ENCODE measurements at regions not wholly inside any gene's neighbourhood (a gene's known extent, or its start where the extent isn't known, plus 50 kb on each side); places are given as distances from the start of the nearest gene placed in this dataset.
"Not testable (repeated sequence)": the region's sequence is repeated elsewhere in the genome, so short reads cannot be mapped to it uniquely, and the experiment has no call there.

DNA sequence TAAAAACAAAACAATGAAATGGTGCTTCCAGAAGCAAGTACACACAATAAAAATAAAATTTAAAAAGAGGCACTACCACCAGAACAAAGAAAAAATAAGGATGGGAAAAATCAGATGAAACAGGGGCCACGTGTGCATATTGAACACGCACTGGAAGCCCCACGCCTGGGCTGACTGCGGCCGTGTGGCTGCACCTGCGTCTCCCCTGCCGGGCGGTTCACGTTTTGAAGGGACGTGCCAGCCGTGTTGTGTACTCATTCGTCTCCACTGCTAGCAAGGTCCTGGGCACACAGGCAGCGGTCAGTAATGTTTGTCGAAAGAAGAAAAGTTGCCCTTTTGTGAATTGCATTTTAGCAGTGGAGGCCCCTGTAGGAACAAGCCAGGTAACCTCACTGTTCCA, 255.9 kb upstream of the RNF32 start:
- no peak for DNase-seq (ENCODE audit: low spot score)

DNA sequence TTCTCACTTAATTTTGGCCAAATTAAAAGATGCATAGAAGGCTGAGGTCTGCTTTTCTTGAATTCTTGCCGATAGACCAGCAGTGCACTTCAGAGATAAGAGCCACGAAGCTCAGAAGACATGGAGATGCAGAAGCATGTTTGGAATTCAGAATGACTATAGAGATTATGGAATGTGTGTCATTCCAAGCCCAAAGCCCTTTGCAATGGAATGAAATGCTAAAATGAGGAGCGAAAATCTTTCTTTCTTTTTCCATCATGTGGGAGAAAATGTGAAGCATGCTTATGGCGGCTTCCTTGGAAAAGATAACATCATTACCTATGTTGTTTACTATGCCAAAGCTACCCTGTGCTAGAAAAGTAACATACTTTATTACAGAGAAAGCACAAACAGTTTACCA, 257.0 kb upstream of the RNF32 start:
- DNase-seq (ENCODE audit: low spot score) = no peak

DNA sequence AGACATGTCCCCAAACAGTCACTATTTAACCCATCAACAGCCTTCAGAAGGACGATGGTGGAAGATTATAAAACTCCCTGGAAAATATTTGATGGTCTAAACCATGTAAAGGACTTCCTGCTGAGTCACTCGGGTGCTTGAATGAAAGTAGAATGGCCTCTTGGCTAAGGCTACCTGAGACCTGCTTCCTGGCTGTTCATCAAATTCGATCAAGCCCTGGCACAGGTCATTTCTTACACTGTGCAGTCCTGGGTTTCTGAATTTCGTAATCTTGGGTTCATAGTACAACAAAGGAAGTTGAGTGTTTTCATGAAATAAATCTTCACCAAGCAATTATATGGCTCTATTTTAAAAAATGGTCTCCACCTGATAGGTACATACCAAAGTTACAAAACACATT, 260.3 kb upstream of the RNF32 start:
- no peak for DNase-seq (ENCODE audit: low spot score)

DNA sequence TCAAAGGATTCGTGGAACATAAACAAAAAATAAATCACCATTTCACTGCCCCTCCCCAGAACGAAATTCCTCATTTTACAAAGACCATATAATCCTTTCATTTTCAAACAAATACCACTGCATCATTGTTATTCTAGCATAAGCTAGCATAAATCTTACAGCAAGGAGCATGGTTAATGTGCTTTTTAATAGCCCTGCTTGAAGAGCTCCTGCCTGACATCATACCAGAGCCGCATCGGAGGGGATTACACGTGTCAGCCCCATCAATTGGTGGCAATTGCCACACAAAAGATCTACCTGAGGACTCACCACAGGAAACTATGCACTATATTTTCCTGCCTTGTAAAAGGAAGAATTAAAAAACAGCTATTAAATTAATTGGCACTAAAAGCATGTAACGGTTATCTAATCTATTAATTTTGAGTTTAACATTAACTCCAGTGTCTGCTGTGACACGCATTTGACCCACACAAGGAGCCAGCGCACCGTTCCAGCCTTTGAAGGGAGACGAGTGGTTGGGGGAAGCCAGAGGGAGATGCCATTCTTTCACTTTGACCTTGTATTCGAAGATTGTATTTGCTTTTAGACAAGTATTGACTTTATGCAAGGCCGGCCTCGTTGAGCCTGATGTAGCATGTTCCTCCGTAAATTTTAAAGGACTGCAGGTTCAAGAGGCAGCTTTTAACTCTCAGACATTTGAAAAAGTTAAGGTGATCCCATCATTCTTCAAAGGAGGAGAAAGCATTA, 261.1 kb upstream of the RNF32 start:
- no peak for DNase-seq (ENCODE audit: low spot score)

DNA sequence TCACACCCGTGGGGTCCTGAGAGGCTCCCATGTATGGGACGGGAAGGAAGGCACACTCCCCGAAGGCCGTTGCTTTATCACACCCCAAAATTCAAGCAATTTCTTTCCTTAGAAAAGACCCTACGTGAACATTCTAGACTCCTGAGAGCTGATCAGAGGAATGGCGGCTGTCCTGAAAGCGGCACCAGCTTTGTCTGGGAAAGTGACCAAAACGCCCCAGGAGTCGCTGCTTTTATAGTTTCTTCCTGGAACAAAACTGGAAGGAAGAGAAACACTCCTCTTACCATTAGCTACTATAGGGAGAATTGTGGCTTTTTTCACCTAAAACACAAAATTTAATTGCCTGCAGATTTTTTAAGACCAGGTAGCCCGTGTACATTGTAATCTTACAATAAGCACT, 261.8 kb upstream of the RNF32 start:
- DNase-seq (ENCODE audit: low spot score) = no peak

DNA sequence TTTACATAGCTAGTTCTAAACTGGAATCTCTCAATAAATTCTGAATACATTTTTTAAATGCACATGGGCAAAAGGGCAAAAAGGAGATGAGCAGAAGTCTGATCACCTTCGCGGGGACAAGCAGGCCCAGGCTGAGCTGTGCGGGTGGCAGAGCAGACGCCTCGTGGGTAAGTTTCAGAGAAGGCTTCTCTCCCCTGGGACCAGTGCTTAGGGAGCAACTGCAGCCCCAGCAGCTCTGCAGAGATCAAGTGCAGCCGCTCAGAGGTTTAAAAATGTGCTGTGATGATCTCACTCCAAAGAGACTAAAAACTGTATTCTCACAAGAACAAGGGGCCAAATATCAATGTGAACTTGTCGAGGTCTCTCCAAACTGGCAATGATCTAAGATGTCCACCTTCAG, 264.3 kb upstream of the RNF32 start:
- DNase-seq (ENCODE audit: low spot score) = no peak

DNA sequence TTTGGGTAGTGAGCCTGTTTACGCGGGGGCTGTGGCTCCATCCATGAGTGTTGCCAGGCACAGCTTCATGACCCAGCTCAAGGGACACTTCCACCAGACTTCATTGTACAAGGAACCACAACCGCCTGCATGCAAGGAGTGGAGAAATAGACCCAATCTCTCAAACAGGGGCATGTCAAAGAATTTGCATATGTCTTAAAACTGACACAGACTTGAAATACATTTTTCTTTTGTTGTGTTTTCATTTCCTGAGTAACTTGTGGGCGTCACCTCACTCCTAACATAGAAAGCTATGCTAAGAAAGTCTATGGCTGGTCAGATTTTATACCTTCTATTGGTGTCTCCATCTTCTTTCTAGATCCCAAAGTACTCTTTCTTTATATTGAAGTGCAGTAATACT, 266.2 kb upstream of the RNF32 start:
- DNase-seq (ENCODE audit: low spot score) = no peak

DNA sequence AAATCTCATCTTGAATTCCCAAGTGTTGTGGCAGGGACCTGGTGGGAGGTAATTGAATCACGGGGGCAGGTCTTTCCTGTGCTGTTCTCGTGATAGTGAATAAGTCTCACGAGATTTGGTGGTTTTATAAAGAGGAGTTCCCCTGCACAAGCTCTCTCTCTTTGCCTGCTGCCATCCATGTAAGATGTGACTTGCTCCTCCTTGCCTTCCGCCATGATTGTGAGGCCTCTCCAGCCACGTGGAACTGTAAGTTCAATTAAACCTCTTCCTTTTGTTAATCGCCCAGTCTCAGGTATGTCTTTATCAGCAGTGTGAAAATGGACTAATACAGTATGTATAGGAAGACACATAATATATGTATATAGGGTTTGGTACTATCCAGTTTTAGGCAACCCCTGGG, 270.6 kb upstream of the RNF32 start:
- not testable (repeated sequence) for DNase-seq (ENCODE audit: low spot score)

DNA sequence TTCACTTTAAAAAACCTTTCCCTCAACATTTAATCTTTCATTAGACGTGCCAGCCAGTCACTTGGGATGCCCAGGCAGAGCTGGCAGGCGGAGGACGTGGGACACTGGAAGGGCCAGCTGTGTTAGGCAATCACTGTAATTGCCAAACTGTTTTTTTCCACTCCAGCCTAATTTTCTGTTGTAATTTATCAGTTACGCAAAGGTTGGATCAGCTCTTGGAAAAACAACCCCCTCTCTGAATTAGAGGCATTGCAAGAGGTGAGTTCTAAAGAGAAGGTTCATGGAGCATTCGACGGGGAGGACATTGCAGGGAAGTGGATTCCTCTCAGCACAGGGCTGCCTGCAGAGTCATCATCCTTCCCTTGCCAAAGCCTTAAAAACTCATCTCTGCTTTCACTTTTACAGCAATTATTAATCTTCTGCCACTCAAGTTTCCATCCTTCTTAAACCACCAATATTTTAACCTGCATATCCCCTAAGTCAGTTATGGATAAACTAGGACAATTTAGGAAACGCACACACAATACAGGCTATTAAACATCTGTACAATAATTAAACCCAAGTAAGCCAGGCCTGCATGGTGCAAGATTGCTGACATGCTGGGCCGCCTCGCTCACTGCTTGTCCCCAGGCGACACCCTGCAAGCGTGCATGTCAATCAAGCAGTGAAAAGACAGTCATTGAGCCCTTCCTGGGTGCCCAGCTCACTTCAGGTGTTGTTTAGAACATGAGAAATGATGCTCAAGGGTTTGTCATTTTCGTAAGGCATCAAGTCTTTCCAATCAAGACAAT, 272.3 kb upstream of the RNF32 start:
- DNase-seq (ENCODE audit: low spot score) = no peak

DNA sequence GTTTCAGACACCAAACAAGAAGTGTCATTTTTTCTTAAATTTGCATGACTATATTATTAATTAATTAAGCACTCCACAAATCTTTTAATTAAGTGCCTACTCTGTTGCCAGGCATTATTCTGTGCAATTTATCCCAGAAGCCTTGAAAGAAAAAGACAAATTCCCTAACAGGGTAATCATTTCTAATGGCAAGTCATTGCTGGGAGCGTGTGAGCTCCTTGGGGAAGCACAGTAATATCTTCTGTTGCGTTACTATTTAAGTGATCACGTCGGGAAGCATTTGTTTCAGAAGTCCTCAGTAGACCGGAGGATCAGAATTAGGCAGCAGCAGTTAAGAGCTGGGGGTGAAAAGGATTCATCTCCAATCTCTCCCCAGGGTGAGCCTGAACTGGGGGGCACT, 276.8 kb upstream of the RNF32 start:
- no peak for DNase-seq (ENCODE audit: low spot score)

DNA sequence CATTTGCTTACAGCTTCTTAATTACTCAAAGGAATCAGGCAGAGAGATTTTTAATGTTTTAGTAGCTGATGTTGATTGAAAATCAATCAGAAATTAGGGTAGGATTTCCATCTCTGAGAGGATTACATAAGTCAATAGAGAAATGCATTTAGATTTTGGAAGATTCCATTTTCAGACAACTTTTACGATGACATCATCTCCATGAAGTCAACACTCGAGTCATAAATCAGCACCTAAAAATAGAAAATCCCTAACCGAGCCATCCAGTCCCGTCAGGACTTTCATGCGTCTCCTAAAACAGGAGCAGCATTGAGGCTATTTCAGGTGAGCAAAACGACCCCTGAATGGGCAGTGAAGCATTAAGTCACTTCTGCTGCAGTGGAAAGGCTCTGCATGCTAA, 279.7 kb upstream of the RNF32 start:
- no peak for DNase-seq (ENCODE audit: low spot score)

DNA sequence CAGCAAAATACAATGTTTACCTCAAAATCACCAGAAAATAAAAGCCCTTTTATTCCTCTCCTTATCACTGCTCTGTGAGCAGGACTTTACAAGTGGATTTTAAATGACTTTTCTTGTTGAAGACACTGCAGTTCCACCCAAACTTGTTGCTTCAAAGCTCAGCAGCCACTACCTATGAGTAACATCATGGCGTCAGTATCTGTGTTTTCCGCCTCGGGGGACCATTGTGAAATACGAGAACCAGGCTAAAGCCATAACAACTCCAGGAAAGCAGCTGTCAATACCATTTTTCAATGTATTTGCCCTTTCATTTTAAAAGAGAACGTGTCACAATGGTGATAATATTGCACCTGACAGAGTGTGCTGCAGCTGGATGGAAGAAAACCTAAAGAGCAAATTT, 284.0 kb upstream of the RNF32 start:
- no peak for DNase-seq (ENCODE audit: low spot score)

DNA sequence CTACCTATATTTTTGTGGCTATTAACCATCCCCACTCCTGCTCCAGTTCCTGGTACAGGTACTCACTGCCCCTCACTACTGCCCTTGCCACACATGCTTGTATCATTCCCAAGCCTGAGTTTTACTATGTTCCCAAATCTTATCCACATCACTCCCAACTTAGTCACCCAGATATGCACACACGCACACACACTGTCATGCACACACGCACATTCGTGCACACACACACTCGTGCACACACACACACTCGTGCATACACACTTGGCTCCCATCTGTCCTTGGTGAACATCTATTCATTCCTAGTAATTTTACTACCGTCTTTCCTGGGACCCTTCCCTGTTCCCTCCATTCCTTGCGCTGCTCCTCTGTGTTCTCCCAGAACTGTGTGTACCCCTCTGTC, 287.2 kb upstream of the RNF32 start:
- DNase-seq (ENCODE audit: low spot score) = no peak

DNA sequence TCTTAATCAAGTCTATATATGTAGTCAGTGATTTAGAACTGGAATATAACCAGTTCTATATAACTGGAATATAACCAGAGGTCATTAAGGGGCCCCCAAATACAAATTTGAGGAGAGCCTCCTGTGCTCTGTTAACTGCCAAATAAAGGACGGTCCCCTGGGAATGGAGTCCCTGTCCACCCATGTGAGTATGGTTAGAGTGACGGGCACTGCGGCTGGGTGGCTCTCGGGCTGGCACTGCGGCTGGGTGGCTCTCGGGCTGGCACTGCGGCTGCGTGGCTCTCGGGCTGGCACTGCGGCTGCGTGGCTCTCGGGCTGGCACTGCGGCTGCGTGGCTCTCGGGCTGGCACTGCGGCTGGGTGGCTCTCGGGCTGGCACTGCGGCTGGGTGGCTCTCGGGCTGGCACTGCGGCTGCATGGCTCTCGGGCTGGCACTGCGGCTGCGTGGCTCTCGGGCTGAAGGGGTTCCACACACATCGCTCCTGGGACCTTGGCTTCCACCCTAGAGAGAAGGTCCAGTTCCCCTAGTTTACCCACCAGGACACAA, 292.8 kb upstream of the RNF32 start:
- DNase-seq (ENCODE audit: low spot score) = not testable (repeated sequence)

DNA sequence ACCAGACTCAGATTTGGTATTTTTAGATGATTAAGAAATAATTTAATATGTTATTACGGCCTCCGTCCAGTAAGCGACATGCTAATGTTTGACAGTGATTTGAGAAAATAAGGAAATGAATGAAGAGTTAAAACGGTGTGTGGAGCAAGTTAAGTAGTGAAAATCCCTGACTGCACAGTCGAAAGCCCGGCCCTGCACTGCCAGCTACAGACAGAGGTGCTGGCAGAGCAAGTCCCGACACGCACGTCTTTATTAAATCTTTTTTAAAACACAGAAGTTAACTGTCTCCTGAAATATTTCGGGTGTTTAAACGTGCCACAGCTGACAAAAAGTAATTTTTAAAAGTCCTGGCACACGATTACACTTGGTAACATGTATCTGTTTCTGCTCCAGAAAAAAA, 293.4 kb upstream of the RNF32 start:
- no peak for DNase-seq (ENCODE audit: low spot score)

DNA sequence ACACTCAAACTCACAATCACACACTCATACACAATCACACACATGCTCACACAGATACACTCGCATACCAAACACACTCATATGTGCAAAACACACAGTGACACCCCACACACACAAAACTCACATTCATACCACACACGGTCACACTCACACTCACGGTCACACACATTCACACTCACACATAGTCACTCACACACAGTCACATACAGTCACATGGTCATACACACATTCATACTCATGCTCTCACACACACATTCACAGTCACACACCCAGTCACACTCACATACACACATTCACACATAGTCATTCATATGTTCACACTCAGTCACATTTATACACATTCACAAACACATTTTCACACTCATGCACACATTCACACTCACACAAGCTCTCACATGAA, 296.0 kb upstream of the RNF32 start:
- no peak for DNase-seq (ENCODE audit: low spot score)

DNA sequence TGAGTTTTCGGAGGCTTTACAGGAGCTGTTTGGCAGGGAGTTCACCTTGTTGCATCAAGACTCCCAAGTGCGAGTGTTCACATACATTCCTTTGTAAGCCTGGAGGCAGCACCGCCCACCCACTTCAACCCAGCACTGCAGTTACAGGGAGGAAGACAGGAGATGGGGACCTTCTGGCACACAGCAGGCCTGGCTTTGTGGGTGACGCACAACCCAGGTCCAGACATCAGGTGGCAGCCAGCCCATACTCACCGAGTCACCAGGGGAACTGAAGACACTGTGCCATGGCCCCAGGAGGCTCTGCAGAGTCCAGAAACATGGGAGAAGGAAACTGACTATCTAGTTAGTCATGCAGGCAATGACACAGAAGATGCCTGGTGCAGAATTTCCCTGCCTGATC, 305.9 kb upstream of the RNF32 start:
- no peak for DNase-seq (ENCODE audit: low spot score)

DNA sequence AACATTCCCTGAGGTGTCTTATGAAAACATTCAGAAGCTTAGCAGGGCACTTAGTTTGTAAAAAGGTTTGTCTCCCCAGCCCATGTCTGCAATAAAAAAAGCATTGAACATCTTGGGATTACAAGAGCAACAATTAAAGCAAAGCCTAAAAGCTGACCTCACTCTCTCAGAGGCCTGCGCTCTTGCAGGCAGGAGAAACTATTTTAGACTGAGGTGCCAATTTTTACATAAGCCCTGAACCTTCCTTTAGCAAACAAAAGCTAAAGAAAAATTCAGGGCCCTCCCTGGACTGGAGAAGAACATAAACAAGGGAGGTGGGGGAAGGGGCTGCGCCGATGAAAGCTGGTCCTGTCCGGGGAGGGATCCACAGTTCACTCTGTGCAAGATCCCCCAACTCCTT, 312.7 kb upstream of the RNF32 start:
- no peak for DNase-seq (ENCODE audit: low spot score)

DNA sequence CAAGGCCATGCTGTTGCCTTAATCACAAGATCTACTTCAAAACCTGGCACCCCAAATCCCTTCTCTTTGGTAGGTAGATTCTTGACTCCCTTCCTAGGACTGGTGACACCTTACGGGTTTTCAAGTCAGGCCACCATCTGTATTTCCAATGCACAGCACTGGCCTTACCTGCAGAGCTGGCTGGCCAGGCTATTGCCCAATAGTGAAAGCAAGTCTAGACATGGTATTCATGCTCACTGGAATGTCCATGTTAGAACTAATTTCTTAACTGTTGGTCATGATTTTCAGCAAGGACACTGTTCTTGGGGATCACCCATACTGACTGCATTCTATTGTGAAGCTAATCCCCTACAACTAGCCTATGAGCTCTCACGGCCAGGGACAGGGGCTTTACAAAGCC, 313.1 kb upstream of the RNF32 start:
- DNase-seq (ENCODE audit: low spot score) = no peak

DNA sequence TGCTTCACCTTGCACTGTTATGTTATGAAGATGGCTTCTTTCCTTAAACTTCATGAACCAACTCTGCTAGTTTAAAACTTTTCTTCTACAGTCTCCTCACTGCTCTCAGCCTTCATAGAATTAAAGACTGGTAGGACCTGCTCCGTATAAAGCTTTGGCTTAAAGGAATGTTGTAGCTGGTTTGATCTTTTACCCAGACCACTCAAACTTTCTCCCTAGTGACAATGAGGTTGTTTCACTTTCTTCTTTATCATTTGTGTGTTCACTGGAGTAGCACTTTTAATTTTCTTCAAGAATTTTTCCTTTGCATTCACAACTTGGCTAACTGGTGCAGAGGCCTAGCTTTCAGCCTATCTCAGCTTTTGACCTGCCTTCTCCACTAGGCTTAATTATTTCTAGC, 316.4 kb upstream of the RNF32 start:
- no peak for DNase-seq (ENCODE audit: low spot score)

DNA sequence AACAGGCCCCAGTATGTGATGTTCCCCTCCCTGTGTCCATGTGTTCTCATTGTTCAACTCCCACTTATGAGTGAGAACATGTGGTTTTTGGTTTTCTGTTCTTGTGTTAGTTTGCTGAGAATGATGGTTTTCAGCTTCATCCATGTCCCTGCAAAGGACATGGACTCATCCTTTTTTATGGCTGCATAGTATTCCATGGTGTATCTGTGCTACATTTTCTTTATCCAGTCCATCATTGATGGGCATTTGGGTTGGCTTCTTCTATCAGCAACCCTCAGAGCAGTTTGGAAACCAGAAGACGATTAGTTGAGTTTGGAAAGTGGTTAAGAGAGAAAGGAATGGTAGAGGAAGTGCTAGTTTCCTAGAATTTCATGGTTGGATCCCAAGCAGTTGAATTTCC, 319.1 kb upstream of the RNF32 start:
- not testable (repeated sequence) for DNase-seq (ENCODE audit: low spot score)

DNA sequence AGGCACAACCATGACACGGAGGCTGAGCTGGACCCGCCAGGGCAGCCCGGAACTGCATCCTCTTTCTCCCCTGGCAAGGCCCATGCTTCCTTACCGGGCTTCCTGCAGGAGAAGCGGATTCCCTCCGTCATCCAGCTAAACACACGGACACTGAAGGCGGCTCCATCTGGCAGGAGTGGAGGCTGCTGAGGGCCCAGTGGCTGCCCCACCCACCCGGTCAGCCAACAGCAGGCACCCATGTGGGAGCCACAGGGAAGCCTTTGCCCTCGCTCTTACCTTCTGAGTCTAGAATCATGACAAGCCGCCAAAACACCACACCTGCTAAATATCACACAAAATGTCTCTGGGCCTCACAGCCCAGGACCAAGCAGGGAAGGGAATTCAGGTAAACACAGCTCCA, 321.6 kb upstream of the RNF32 start:
- DNase-seq (ENCODE audit: low spot score) = no peak

DNA sequence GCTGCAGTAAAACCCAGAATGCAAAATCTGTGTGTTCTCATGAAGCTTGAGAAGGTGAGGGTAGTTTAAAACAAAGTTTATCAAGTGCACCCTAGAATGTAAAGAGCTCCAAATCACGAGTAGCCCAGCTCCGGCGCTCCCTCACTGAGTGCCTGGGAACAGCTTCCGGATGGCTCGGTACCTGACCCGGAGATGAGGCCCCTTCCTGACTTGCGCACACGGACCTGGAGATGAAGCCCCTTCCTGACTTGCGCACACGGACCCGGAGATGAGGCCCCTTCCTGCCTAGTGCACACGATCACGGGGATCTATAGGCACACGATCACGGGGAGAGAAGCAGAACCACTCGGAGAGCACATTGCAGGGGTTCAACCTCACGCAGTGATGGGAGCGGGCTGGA, 322.1 kb upstream of the RNF32 start:
- DNase-seq (ENCODE audit: low spot score) = no peak

All from NAMALWA (cell line).